Left kidney (tissue), 1 donor: ENCODE measurements at regions not wholly inside any gene's neighbourhood (a gene's known extent, or its start where the extent isn't known, plus 50 kb on each side); places are given as distances from the start of the nearest gene placed in this dataset.

Experiments used
- DNase-seq: peaks from one replicate; pipeline ENCODE4 v3.0.0-alpha.2; 2013

DNA sequence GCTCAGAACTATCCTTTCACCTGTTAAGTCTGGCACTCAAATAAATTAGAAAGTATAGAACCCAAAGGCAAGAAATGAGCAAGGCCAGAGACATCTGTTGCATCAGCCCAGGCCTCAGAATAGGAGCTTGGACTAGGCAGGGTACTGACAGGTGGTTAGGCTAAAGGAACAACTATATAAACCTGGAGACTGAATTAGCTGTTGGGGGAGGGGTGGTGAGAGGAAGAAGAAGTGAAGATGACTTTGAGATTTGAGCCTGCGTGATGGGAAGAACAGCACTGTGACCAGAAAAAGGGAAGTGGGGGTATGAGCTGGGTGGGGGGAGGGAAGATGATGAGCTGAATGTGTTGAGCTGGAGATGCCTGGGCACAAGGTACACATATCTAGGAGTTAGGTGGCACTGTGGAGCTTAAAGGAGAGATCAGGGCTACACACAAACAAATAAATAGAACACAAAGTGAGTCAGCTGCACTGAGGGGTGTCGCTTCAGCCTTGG, 244.7 kb downstream of the PTEN start:
- DNase-seq = no peak

GRCh38 chr10:88110355-88110754, 246.9 kb downstream of the PTEN start:
- DNase-seq = no peak

- no peak for DNase-seq
Measured at GRCh38 chr10:88110822-88111221, 247.4 kb downstream of the PTEN start.

- DNase-seq = no peak
Measured at GRCh38 chr10:88111294-88111693, 247.9 kb downstream of the PTEN start.

GRCh38 chr10:88113232-88113631, 249.8 kb downstream of the PTEN start:
- no peak for DNase-seq

DNA sequence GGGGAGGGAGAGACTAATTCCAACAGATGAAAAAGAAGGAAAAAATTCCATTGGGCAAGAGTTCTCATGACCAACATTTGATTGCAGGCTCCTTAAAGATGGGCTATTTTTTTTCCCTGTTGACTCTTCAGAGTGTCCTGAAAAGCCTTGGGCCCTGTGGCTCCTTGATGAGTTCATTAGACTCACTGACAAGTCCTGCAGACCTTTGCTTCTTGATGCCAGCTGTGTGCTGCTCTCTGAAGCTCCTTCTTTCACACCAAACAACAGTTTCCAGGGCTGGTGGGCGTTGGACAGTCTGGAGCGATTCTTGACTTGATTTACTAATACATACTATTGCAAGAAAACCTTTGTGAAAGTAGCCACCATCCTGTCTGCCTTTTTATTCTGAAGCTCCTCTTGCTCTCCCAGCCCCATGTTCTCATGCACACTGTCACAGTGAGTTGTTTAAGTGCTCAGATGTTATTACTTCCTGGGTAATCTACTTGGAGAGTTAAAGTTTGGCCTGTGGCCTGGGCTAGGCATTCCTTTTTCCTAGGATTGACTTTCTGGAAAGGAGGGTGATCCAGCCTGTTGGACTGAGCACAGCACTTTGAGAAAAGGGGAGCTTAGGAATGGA, 250.3 kb downstream of the PTEN start:
- DNase-seq = no peak

DNA sequence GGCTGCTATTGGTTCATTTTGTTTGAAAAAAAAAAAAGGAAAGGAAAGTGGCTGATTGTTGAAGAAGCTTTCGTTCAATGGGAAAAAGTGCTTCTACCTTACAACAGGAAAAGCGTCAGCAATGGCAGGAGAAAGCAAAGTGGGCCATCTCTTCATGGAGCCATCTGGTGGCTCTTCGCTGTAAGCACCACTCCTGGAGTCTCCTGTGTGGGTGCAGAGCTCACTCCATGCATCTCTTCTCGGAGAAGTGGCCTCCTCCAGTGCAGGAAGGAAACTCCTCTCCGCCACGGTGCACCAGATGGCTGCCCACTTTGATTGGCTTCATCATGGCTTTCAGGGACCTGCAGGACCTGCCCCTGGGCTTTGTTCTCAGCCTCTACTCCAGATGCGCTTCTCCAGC, 250.9 kb downstream of the PTEN start:
- DNase-seq = no peak

DNA sequence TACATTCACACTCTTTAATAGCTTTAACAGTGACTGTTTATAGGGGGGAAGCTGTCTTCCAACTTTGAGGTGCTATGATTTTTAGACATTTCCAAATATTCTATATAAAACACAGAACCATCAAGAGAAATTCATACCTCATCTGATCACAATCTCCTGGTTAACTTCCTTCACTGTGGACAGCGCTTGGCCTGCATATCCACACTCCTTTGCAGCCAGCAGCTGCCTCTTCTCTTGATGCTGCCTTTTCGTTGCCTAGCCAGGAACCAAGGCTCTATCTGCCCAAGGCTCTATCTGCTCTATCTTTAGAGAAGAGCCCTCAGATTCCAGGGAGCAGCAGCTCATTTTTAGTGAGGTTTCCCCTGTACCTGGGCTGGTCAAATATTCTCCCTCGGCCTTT, 252.0 kb downstream of the PTEN start:
- no peak for DNase-seq

DNA sequence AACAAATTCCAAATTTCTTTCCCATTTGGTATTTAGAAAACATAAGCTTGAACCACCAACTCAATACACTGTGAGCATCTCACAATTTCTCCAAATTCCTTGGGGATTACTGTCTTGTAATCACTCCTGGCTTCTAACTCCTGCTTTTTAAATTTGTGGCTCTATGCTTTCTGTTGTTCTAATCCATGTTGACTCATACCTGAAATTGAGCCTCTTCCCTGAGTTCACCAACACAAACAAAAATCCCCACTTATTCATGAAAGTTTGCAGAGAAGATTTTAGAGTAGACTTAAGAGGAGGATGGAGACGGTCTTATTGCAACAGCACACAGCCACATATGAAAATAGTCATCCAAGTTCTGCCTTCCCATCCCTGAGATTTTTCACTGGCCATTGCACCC, 252.5 kb downstream of the PTEN start:
- no peak for DNase-seq

DNA sequence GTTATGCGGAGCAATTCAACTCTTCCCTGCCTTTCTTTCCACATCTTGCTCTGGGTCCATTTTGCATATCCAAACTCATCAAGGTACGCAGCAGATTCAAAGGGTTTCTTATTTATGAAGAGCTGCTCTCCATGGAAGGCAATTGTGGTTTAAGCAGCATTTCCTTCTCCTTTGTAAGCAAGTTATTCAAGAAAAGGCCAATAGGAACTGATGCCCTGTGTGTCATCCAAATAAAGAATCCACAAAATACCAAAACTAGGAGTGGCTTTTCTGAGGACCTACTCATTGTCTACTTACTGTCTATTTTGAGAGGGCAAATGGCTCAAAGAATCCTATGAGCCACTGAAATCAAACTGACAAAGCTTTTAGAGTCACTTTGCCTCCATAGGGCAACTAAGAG, 253.1 kb downstream of the PTEN start:
- no peak for DNase-seq

- DNase-seq = peak; percentile 29
Measured at GRCh38 chr10:88116971-88117626, 253.7 kb downstream of the PTEN start.

GRCh38 chr10:88117869-88118632, 254.6 kb downstream of the PTEN start:
- DNase-seq = no peak

DNA sequence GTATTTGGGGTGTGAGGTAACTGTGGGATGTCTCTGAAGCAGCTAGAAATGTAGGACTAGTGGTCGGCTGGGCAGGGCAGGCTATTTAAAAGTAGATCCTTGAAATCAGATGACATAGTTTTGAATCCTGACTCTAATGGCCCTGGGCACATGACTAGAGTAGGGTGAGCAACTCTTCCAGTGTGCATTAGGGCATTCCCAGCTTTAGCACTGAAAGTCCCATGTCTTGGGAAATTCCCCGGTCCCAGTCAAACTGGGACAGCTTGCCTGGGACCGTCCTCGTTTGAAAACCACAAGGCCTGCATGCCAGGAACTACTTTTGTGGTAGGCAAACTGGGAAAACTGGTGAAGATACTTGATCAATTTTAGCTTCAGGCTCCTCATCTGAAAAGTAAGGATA, 255.3 kb downstream of the PTEN start:
- DNase-seq = no peak

DNA sequence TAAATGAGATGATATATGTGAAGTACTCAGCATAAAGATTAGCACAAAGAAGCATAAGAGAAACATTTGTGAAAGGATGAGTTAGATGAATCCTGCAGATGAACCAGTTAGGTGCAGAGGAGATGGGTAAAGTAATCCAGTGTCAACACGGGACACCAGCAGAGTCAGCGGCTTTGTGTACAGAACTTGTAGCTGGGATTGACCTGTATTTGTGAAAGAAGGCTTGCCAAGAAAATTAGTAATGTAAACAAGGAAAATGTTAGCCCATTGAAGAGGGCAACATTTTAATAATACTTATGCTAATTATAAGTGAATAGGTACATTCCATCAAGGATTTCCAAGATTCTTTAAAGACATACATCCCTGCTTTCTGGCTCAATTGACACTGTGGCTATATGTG, 255.7 kb downstream of the PTEN start:
- no peak for DNase-seq

- no peak for DNase-seq
Measured at GRCh38 chr10:88120075-88120474, 256.6 kb downstream of the PTEN start.

GRCh38 chr10:88120599-88121333, 257.3 kb downstream of the PTEN start:
- no peak for DNase-seq

GRCh38 chr10:88121361-88121760, 257.9 kb downstream of the PTEN start:
- no peak for DNase-seq

GRCh38 chr10:88122145-88122544, 258.7 kb downstream of the PTEN start:
- DNase-seq = no peak

GRCh38 chr10:88122576-88122975, 259.2 kb downstream of the PTEN start:
- no peak for DNase-seq

DNA sequence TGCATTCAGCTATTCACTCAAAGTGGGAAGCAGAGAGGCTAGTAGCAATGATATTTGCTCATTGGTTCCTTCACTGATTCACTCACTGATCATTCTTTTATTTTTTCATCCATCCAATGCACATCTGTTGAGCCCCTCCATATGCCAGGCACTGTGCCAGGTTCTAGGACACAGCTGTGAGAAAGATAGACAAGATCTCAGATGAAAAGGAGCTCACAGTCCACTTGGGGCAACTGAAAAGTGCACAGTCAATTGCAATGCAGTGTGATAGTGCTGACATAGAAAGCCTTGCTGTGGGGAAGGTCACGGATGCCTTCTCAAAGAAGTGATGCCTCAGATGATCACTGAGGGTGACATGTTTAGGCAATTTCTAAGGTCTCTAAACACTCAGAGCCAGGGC, 262.3 kb downstream of the PTEN start:
- no peak for DNase-seq

GRCh38 chr10:88126699-88127098, 263.3 kb downstream of the PTEN start:
- DNase-seq = no peak

- no peak for DNase-seq
Measured at GRCh38 chr10:88127269-88127668, 263.8 kb downstream of the PTEN start.

GRCh38 chr10:88127766-88128165, 264.3 kb downstream of the PTEN start:
- no peak for DNase-seq
